Colonic mucosa (tissue), 4 donors: ENCODE measurements at regions not wholly inside any gene's neighbourhood (a gene's known extent, or its start where the extent isn't known, plus 50 kb on each side); places are given as distances from the start of the nearest gene placed in this dataset.

Source experiments
- DNase-seq: peaks from one replicate; pipeline ENCODE4 v3.0.0-alpha.2; 2020
- H3K27ac ChIP-seq: fragments of 200-600 bp; one replicate; pipeline ENCODE4 v1.8.0; 2021
- H3K27me3 ChIP-seq: fragments of 200-600 bp; one replicate; pipeline ENCODE4 v1.8.0; 2021
- H3K36me3 ChIP-seq: fragments of 200-600 bp; one replicate; pipeline ENCODE4 v1.8.0; 2021
- H3K4me1 ChIP-seq: fragments of 200-600 bp; one replicate; pipeline ENCODE4 v1.8.0; 2021; ENCODE audit warnings: mild to moderate bottlenecking
- H3K4me3 ChIP-seq: fragments of 200-600 bp; one replicate; pipeline ENCODE4 v1.8.0; 2021
- H3K9ac ChIP-seq, 2 donors: one replicate each; pipeline ENCODE4 v1.7.0; 2013; ENCODE audit warnings: control low read depth in 2 of 2, low read depth in 2 of 2, low read length in 2 of 2
- H3K9me3 ChIP-seq: fragments of 200-600 bp; one replicate; pipeline ENCODE4 v1.8.0; 2021
- intact Hi-C: fragments of 100-400 bp; cut with DNase I; formaldehyde crosslinking; loops from one replicate; pipeline ENCODE4 v1.14.1; 2022
- TF ChIP-seq, protein P1 (sequence below): fragments of 200-600 bp; IDR thresholded peaks from one replicate; pipeline ENCODE4 v1.8.0; 2022; ENCODE audit warnings: antibody characterized with exemption, mild to moderate bottlenecking
- donor health status: healthy.
- donor health status: DM: no; HTN: no; CAD: no.
- donor health status: DM: no; HTN: no; CAD: no.

DNA sequence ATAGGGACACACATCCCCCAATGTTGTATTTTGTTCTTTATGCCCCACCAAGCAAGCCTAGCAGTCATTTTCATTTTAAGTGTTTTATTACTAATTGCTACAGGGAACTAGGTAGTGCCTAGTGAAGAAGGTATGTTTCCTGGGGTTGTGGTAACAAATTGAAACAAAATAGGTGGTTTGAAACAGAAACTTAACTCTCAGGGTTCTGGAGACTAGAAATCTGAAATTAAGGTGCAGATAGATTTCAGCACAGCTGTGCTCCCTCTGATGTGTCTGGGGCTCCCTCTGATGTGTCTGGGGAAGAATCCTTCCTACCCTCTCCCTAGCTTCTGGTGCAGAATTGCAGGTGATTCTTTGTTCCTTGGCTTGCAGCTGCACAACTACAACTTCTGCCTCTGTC, 390.1 kb downstream of the ZFHX3 start:
- Histone ChIP-seq H3K27me3 (no peaks in the 10 kb centered on the region), H3K9me3 (no peaks in the 10 kb centered on the region), H3K4me3 (no peak overlapping the region), H3K27ac (no peak overlapping the region), H3K36me3 (no peaks in the 10 kb centered on the region), H3K4me1 (no peaks in the 10 kb centered on the region), H3K9ac (no peak overlapping the region)
- no peak for DNase-seq
- TF ChIP-seq, protein P1, sequence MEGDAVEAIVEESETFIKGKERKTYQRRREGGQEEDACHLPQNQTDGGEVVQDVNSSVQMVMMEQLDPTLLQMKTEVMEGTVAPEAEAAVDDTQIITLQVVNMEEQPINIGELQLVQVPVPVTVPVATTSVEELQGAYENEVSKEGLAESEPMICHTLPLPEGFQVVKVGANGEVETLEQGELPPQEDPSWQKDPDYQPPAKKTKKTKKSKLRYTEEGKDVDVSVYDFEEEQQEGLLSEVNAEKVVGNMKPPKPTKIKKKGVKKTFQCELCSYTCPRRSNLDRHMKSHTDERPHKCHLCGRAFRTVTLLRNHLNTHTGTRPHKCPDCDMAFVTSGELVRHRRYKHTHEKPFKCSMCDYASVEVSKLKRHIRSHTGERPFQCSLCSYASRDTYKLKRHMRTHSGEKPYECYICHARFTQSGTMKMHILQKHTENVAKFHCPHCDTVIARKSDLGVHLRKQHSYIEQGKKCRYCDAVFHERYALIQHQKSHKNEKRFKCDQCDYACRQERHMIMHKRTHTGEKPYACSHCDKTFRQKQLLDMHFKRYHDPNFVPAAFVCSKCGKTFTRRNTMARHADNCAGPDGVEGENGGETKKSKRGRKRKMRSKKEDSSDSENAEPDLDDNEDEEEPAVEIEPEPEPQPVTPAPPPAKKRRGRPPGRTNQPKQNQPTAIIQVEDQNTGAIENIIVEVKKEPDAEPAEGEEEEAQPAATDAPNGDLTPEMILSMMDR: no peak
- intact Hi-C loops: no loop called here

DNA sequence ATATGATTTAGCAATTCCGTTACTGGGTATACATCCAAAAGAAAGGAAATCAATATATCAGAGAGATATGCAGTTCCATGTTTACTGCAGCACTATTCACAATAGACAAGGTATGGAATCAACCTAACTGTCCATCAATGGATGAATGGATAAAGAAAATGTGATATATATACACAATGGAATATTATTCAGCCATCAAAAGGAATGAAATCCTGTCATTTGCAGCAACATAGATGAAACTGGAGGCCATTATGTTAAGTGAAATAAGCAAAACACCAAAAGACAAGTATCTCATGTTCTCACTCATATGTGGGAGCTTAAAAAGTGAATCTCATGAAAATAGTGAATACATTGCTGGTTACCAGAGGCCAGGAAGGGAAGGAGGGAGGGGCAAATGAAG, 390.8 kb downstream of the ZFHX3 start:
- intact Hi-C loops: no loop called here
- DNase-seq: no peak
- Histone ChIP-seq H3K9me3 (no peaks in the 10 kb centered on the region), H3K27ac (no peak overlapping the region), H3K9ac (no peak overlapping the region), H3K4me1 (no peaks in the 10 kb centered on the region), H3K27me3 (no peaks in the 10 kb centered on the region), H3K4me3 (no peak overlapping the region), H3K36me3 (no peaks in the 10 kb centered on the region)
- TF ChIP-seq, protein P1: no peak

DNA sequence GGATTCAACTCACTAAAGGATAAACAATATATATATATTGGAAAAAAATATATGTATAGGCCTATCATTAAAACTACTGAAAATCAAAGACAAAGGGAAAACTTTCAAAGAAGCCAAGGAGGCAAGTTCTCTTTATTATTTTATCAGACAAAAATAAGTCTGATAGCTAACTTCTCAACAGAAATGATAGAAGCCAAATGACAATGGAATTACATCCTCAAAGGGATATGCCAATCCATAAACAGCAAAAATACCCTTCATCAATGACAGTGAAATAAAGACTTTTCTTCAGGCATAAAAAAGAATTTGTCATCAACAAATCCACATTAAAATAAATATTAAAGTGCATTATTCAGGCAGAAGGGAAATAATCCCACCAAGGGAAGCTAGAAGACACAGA, 393.4 kb downstream of the ZFHX3 start:
- Histone ChIP-seq H3K9me3 (no peaks in the 10 kb centered on the region), H3K36me3 (no peaks in the 10 kb centered on the region), H3K9ac (no peak overlapping the region), H3K4me3 (no peak overlapping the region), H3K4me1 (no peaks in the 10 kb centered on the region), H3K27me3 (no peaks in the 10 kb centered on the region), H3K27ac (no peak overlapping the region)
- no peak for DNase-seq
- intact Hi-C loops: no loop called here
- TF ChIP-seq, protein P1: no peak

DNA sequence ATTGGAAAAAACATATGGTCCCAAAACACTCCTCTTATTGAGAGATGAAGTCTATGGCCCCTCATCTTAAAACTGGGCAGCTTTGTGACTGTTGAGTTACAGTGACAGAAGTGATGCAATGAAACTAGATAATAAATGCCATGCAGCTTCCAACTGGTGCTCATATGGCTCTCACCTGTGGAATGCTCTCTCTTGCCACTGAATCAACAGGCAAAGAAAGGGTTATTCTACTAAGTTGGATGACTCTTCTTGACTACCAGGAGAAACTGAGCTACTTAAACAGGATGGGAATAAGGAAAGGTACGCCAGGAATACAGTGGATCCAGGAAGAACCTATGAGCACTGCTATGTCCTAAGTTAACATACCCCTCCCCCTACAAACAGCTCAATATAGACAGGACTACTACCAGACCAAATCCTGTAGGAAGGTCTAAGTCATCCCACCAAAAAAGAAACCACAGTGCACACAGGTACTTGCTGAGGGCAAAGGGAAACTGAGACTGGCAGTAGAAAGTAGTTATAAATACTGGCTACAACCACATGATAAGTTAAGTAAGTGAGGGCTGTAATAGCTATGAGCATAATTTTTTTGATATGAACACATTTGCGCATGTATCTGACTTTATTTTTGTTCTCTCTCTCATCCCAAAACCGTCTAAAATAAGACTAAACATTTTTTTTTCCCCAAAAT, 398.5 kb downstream of the ZFHX3 start:
- DNase-seq: no peak
- Histone ChIP-seq H3K4me3 (no peak overlapping the region), H3K36me3 (no peaks in the 10 kb centered on the region), H3K27me3 (no peaks in the 10 kb centered on the region), H3K9ac (no peak overlapping the region), H3K27ac (no peak overlapping the region), H3K4me1 (no peaks in the 10 kb centered on the region), H3K9me3 (no peaks in the 10 kb centered on the region)
- intact Hi-C loops: no loop called here
- TF ChIP-seq, protein P1: no peak

DNA sequence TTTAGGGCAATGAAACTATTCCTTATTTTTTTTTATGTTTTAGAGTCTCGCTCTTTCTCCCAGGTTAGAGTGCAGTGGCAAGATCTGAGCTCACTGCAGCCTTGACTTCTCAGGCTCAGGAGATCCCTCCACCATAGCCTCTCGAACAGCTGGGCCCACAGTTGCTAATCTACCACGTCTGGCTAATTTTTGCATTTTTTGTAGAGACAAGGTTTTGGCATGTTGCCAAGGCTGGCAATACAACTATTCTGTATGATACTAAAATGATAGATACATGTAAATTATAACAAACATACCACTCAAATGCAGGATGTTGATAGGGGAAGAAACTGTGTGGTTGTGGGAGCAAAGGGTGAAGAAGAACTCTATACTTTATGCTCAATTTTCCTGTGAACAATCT, 401.3 kb downstream of the ZFHX3 start:
- H3K9me3 ChIP-seq: no peaks in the 10 kb centered on the region
- TF ChIP-seq, protein P1: no peak
- no peak for DNase-seq

More for the DNA sequence above, 401.3 kb downstream of the ZFHX3 start:
- Histone ChIP-seq H3K36me3 (no peaks in the 10 kb centered on the region), H3K9ac (no peak overlapping the region), H3K27me3 (no peaks in the 10 kb centered on the region), H3K4me3 (no peak overlapping the region), H3K4me1 (no peaks in the 10 kb centered on the region), H3K27ac (no peak overlapping the region)
- intact Hi-C loops: no loop called here
